ENCODE measurements at regions not wholly inside any gene's neighbourhood (a gene's known extent, or its start where the extent isn't known, plus 50 kb on each side); places are given as distances from the start of the nearest gene placed in this dataset.

DNA sequence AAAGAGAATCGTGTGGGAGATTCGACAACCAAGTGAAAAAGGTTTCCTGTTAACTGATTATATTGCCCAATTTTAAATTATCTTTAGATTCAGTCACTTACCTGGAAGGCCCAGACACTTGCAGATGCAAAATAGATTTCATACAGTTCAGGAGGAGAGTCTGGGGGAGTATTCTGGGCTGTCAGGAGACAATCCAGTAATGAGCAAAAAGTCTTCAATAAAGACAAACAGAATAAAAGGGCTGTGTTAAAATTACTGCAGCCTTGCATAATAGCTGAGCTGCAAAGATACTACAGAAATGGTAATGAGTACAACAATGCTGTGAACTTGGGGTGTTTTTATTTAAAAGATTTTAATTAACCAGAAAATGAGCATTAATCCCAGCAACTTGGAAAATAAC, 303.6 kb downstream of the SP3 start:
- TF ChIP-seq, protein P1, sequence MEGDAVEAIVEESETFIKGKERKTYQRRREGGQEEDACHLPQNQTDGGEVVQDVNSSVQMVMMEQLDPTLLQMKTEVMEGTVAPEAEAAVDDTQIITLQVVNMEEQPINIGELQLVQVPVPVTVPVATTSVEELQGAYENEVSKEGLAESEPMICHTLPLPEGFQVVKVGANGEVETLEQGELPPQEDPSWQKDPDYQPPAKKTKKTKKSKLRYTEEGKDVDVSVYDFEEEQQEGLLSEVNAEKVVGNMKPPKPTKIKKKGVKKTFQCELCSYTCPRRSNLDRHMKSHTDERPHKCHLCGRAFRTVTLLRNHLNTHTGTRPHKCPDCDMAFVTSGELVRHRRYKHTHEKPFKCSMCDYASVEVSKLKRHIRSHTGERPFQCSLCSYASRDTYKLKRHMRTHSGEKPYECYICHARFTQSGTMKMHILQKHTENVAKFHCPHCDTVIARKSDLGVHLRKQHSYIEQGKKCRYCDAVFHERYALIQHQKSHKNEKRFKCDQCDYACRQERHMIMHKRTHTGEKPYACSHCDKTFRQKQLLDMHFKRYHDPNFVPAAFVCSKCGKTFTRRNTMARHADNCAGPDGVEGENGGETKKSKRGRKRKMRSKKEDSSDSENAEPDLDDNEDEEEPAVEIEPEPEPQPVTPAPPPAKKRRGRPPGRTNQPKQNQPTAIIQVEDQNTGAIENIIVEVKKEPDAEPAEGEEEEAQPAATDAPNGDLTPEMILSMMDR (IDR thresholded peaks at IDR 0.05) = no peak

DNA sequence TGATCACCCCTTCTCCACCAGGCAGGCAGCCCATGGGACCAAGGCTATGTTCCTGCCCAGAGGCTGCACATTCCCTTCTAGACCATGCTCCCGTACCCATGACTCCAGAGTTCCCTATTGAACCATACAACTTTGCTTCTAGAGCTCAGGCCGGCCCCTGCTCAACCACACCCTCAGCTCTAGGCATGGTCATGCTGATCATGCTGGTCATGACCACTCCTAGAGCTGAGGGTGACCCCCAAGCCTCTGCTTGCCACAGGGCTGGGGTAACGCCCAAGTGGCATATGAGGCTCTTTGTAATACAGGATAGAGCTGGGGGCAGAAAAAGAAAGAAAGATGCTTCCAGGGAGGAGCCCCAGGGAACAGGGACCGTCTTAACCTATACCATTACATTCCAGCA, 301.8 kb downstream of the SP3 start:
- TF ChIP-seq, protein P1 (IDR thresholded peaks at IDR 0.05) = no peak

DNA sequence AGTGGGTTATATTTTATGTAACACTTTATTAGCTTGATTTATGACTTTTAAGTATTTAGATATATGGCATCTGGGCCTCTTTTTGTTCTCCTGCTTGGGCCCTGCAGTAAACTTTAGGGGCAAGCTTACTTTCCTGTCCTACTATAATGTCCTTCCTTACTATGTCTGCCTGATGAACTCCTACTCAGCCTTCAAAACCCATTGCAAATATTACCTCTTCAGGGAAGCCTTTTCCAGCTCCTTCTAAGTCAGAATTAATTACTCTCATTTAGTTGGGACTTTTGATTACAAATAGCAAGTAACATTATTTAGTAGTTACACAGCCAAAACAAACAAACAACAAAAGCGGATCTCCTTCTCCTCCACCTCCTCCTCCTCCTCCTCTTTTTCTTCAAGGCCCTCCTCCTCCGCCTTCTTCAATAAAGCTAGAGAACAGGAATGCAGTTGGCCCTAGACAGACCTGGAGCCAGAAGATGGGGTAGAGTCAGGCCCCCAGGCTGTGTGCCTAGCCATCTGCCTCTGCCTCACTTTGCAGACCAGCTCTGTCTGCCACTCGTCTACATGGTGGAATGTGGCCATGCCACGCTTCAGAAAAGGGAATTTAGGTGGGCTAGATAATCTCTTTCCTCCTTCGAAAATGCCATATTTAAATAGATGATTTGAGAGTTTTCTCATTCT, 301.2 kb downstream of the SP3 start:
- TF ChIP-seq, protein P1 (IDR thresholded peaks at IDR 0.05) = no peak

DNA sequence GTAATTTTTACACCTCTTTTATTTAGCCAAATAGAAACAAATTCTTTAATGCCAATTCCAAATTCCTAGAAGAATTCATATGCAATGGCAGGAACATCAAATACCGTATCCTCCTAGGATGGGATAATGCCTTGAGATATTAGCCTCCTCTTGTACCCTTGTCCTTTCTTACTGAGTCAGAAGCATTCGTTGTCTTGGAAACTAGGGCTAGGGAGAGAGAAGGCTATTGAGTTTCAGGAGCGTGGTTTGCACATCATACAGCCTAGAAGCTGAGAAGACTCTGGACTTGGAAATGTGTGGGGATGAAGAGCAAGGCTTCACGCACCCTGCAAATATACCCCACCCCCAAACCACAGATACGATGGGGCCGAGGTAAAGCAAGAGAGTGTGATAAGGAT, 300.7 kb downstream of the SP3 start:
- TF ChIP-seq, protein P1 (IDR thresholded peaks at IDR 0.05) = no peak

DNA sequence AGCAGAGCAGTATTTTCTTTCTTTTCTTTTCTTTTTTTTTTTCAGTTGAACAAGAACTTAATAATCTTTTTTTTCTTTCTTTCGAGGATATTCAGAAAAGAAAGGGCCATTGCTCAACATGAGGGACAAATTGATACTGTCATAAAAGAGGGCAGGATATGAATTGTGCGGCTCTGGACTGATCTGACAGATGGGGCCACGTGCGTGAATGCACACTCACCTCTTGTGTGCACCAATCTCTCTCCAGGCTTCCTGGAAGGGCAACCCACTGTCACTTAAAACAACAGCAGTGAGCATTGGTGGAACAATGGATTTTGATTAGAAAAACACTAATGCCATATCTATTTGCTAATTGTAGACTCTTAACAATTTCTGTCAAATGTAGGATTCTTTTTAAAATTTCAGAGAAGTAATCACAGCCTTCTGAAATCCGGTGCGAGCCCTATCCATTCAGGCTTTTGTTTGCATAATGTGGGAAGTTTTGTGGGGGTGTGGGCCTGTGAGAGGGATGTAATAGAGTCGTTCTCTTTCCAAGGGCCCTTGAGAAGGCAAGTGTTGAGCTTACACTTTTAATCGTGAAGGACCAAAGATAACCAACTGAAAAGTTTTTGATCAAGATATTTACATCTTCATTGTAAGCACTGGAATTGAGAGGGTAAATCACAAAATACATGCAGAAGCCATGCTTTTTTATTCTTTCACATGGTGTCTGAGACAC, 298.8 kb downstream of the SP3 start:
- TF ChIP-seq, protein P1 (IDR thresholded peaks at IDR 0.05) = no peak

DNA sequence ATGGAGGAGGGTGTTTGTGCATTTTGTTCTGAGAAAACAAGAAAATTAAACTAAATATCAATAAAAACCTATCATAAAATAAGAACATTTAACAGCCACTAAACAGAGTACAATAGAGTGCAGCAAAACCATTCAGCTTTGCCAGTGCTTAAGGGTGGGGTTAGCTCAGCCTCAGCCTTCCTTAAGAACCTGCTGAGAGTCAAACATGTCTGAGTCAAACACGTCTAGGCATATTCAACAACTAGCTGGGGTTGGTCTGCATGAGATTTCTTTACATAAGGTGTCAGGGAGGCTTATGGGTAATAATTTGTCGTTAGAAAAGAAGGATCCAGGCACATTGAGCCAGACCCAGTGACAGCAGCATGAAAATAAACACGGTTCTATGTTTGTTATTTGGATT, 298.2 kb downstream of the SP3 start:
- TF ChIP-seq, protein P1 (IDR thresholded peaks at IDR 0.05) = no peak

DNA sequence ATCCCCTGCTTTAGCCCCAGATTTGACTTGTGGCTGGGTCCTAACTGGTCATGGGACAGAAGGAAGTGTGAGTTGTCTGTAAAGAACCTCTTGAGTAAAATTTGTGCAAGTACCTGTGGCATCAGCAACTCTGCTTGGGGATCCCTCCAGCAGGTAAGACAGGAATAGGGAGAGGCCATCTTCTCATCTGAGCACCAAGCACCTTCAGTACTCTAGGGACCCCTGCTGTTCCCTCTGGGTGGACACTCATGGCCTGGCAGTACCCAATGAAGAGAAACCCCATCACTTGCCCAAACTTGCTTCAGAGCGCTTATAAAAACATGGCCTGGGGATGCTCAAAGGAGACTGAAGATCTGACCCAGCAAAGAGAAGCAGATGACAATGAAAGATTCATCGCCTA, 297.8 kb downstream of the SP3 start:
- TF ChIP-seq, protein P1 (IDR thresholded peaks at IDR 0.05) = no peak
